Pancreas (tissue), 10 donors: ENCODE measurements at regions not wholly inside any gene's neighbourhood (a gene's known extent, or its start where the extent isn't known, plus 50 kb on each side); places are given as distances from the start of the nearest gene placed in this dataset.
A peak's percentile ranks its signal among the peaks of the same experiment; 100 is the strongest.

Experiments
- ATAC-seq, 4 donors: fragments of 200-7000 bp; cut with Tn5 transposase; one replicate each; pipeline versions ENCODE4 v1.8.0 to v1.9.1; 2020; ENCODE audit warnings: mild to moderate bottlenecking in 4 of 4, moderate library complexity in 4 of 4
- DNase-seq, 6 donors: peaks; one replicate each; pipeline ENCODE4 v3.0.0-alpha.2; 2020
- FAIRE-seq: peaks from 2 replicates; lab custom pipeline; 2012; peaks lifted over from hg19 to GRCh38; lab: Jason Lieb, UNC
- H3K27ac ChIP-seq, 4 donors: fragments of 200-600 bp; sonication (generic); 1 replicate in 3 of 4; 2 replicates in 1 of 4; pipeline versions ENCODE4 v1.5.0 to v1.8.0; 2020
- H3K27me3 ChIP-seq, 4 donors: fragments of 200-600 bp; one replicate each; pipeline ENCODE4 v1.8.0; 2021
- H3K36me3 ChIP-seq, 3 donors: fragments of 200-600 bp; sonication (generic) in 1 of 3; one replicate each; pipeline versions ENCODE4 v1.5.0 to v1.8.0; 2020 to 2021
- H3K4me1 ChIP-seq, 3 donors: fragments of 200-600 bp; one replicate each; pipeline ENCODE4 v1.8.0; 2021
- H3K4me3 ChIP-seq, 4 donors: fragments of 200-600 bp; sonication (generic) in 2 of 4; one replicate each; pipeline versions ENCODE4 v1.5.0 to v1.8.0; 2020 to 2021
- H3K9me3 ChIP-seq, 4 donors: fragments of 200-600 bp; one replicate each; pipeline ENCODE4 v1.8.0; 2021
- CTCF ChIP-seq, 4 donors: fragments of 200-600 bp; sonication (generic) in 3 of 4; IDR thresholded peaks; one replicate each; pipeline versions ENCODE4 v1.5.0 to v1.8.0; 2021; ENCODE audit warnings: antibody characterized with exemption in 4 of 4
- WGBS, 2 donors: extraction: QIAGEN DNeasy Blood & Tissue Kit; methylation state at CpG; one replicate each; pipeline ENCODE4 v1.1.7; 2013; 5-methylcytosine and 5-hydroxymethylcytosine counted together
- intact Hi-C, 3 donors: fragments of 100-400 bp; cut with DNase I; formaldehyde crosslinking; loops; one replicate each; pipeline versions ENCODE4 v1.11.1 to v1.14.2; 2022
- donor health status: healthy with polysubstance abuse.
- donor health status: DM: no; HTN: no; CAD: no; lungs with moderate emphysema.
- donor health status: DM: no; HTN: no; CAD: no.
- donor health status: control.
- donor health status: control.
- donor health status: Bipolar disorder and iron deficiency.
- donor health status: DM: yes; HTN: yes; CAD: no.
- donor health status: DM: no; HTN: no; CAD: no.
- donor health status: DM: no; HTN: no; CAD: no.
- donor health status: DM: yes; HTN: yes; CAD: no.

GRCh38 chr1:29451368-29451892 lies 215.1 kb downstream of the PTPRU start:
- H3K36me3 ChIP-seq, result no peaks in the 10 kb centered on the region
- H3K9me3 ChIP-seq, result no peaks in the 10 kb centered on the region
- no peak for TF ChIP-seq CTCF (IDR thresholded peaks at IDR 0.05)
- WGBS, 2 donors, result 52 to 65% methylated on average over 16 of the region's 16 CpGs
- no peak for ATAC-seq
- intact Hi-C loops, result no loop called here
- H3K4me1 ChIP-seq, result no peaks in the 10 kb centered on the region
- DNase-seq, result no peak
- H3K27ac ChIP-seq, result no peak overlapping the region
- no peak overlapping the region for H3K4me3 ChIP-seq
- FAIRE-seq, result no peak
- H3K27me3 ChIP-seq, result no peaks in the 10 kb centered on the region

GRCh38 chr1:29450591-29450990 lies 214.3 kb downstream of the PTPRU start:
- Histone ChIP-seq H3K27ac (no peak overlapping the region), H3K4me1 (no peaks in the 10 kb centered on the region), H3K9me3 (no peaks in the 10 kb centered on the region), H3K4me3 (no peak overlapping the region), H3K27me3 (no peaks in the 10 kb centered on the region), H3K36me3 (no peaks in the 10 kb centered on the region)
- 58 to 68% methylated on average over 10 of the region's 10 CpGs for WGBS, 2 donors
- DNase-seq (no peak), FAIRE-seq (no peak), ATAC-seq (peak in 1 of 4 donors; percentile 64)
- TF ChIP-seq CTCF (IDR thresholded peaks at IDR 0.05), result no peak
- intact Hi-C loops, result no loop called here

GRCh38 chr1:29448456-29449235 lies 212.3 kb downstream of the PTPRU start:
- no peaks in the 10 kb centered on the region for H3K27me3 ChIP-seq
- no peaks in the 10 kb centered on the region for H3K36me3 ChIP-seq
- no peaks in the 10 kb centered on the region for H3K9me3 ChIP-seq
- 71 to 83% methylated on average over 16 of the region's 16 CpGs for WGBS, 2 donors
- H3K4me1 ChIP-seq, result no peaks in the 10 kb centered on the region
- no peak for TF ChIP-seq CTCF (IDR thresholded peaks at IDR 0.05)
- FAIRE-seq (no peak), ATAC-seq (no peak), DNase-seq (no peak)
- no peak overlapping the region for H3K4me3 ChIP-seq
- intact Hi-C loops, result no loop called here
- no peak overlapping the region for H3K27ac ChIP-seq

GRCh38 chr1:29447368-29447767 lies 211.0 kb downstream of the PTPRU start:
- ATAC-seq (no peak), FAIRE-seq (no peak), DNase-seq (no peak)
- no peak overlapping the region for H3K4me3 ChIP-seq
- no peak for TF ChIP-seq CTCF (IDR thresholded peaks at IDR 0.05)
- intact Hi-C loops, result no loop called here
- no peaks in the 10 kb centered on the region for H3K4me1 ChIP-seq
- no peak overlapping the region for H3K27ac ChIP-seq
- no peaks in the 10 kb centered on the region for H3K36me3 ChIP-seq
- H3K9me3 ChIP-seq, result no peaks in the 10 kb centered on the region
- no peaks in the 10 kb centered on the region for H3K27me3 ChIP-seq
- 86 to 96% methylated on average over 3 of the region's 3 CpGs for WGBS, 2 donors
